NCI-H2196 (cell line): ENCODE measurements at regions not wholly inside any gene's neighbourhood (a gene's known extent, or its start where the extent isn't known, plus 50 kb on each side); places are given as distances from the start of the nearest gene placed in this dataset.

Experiments used
- DNase-seq: peaks from one replicate; lab custom pipeline; 2025; ENCODE audit not compliant: unreplicated experiment; lab: John Stamatoyannopoulos, UW

- no peak for DNase-seq
Measured at GRCh38 chr15:70172566-70173225, 75.0 kb upstream of the TLE3 start.

GRCh38 chr15:70172124-70172523 lies 74.4 kb upstream of the TLE3 start:
- DNase-seq = no peak

GRCh38 chr15:70171256-70171886 lies 73.7 kb upstream of the TLE3 start:
- no peak for DNase-seq

- no peak for DNase-seq
Measured at GRCh38 chr15:70170096-70170699, 72.5 kb upstream of the TLE3 start.

GRCh38 chr15:70169147-70169546 lies 71.4 kb upstream of the TLE3 start:
- no peak for DNase-seq

- no peak for DNase-seq
Measured at GRCh38 chr15:70167155-70167554, 69.4 kb upstream of the TLE3 start.

- no peak for DNase-seq
Measured at GRCh38 chr15:70166506-70167087, 68.9 kb upstream of the TLE3 start.

- no peak for DNase-seq
Measured at GRCh38 chr15:70165716-70166284, 68.1 kb upstream of the TLE3 start.

GRCh38 chr15:70164910-70165715 lies 67.4 kb upstream of the TLE3 start:
- no peak for DNase-seq

GRCh38 chr15:70164156-70164900 lies 66.6 kb upstream of the TLE3 start:
- DNase-seq = no peak

GRCh38 chr15:70160803-70161565 lies 63.3 kb upstream of the TLE3 start:
- DNase-seq = no peak

- DNase-seq = no peak
Measured at GRCh38 chr15:70160267-70160666, 62.5 kb upstream of the TLE3 start.

- DNase-seq = no peak
Measured at GRCh38 chr15:70159713-70160009, 61.9 kb upstream of the TLE3 start.

GRCh38 chr15:70159001-70159712 lies 61.4 kb upstream of the TLE3 start:
- DNase-seq = no peak

- no peak for DNase-seq
Measured at GRCh38 chr15:70158309-70159000, 60.7 kb upstream of the TLE3 start.

GRCh38 chr15:70156671-70157271 lies 59.1 kb upstream of the TLE3 start:
- DNase-seq = no peak

GRCh38 chr15:70154718-70155347 lies 57.1 kb upstream of the TLE3 start:
- DNase-seq = no peak
